EH (cell line): ENCODE measurements at regions not wholly inside any gene's neighbourhood (a gene's known extent, or its start where the extent isn't known, plus 50 kb on each side); places are given as distances from the start of the nearest gene placed in this dataset.

ENCODE experiments used
- DNase-seq: peaks from one replicate; pipeline ENCODE4 v3.0.0-alpha.2; 2015; ENCODE audit warnings: low read depth

DNA sequence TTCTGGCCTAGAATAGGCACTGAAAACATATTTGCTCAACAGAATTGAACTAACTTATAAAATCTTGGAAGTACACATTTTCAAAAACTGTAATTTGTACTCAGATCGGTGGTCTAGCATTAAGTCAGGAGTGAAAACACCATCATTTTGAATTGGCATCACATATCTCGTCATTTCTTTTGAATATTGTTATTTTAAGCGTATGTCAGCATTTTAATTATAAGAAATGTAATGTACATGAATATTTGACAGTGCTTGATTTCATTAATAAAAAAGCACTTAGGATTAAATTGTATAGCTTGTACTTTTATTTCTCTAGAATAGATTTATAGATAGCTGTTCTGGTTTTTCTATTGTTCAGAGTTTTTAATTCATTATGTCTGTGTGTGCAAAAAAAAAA is 892.2 kb downstream of the BCL11B start:
- no peak for DNase-seq

DNA sequence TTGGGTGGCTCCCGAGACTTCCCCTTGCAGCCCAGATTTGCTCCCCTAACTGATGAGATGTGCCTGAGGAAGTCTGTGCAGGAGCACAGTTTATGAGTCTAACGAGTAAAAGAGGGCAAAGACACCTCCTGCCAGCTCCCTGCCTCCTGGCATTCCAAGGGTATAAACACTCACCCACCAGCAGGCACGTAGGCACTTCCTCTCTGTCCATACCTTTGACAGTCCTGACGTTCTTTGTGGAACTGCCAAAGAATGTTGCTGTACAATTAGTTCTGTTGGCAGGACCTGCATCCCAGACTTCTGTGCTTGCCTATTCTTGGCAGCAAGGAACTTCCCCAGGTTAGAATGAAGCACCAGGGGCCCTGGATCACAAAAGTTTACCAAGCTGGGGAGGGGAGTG is 889.3 kb downstream of the BCL11B start:
- DNase-seq: no peak

DNA sequence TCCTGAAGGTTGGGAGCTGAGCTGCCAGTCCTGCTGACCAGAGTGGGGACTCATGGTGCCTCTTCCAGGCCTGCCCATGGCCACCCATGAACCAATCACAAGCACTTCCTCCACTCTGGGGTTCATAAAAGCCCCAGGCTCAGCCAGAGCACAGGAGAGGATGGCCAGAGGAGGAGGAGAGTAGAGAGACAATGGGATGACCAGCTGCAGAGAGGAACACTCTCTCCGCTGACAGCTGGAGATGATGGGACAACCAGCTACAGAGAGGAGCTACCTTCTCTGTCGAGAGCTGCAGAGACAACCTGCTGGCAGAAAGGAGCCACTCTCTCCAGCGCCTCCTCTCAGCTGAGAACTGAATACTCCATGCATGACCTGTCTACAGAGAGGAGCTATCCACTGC is 886.1 kb downstream of the BCL11B start:
- no peak for DNase-seq

DNA sequence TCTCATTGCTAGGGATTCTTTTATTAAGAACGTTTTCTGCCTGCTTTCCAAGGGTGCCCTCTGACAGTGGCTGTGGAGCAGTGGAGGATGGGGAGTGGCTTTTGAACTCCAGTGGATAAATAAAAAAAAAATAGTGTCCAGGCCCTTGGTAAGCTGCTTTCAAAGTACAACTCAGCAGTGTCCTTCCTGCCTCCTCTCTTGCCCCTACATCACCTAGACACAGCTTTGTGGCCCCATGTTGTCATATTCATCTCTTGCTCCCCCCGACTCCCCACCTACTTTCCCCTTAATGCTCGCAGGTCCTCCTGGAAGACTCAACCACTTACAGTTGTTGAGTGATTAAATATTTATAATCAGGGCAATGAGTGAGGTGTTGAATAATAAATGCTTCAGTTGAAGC is 880.9 kb downstream of the BCL11B start:
- no peak for DNase-seq

DNA sequence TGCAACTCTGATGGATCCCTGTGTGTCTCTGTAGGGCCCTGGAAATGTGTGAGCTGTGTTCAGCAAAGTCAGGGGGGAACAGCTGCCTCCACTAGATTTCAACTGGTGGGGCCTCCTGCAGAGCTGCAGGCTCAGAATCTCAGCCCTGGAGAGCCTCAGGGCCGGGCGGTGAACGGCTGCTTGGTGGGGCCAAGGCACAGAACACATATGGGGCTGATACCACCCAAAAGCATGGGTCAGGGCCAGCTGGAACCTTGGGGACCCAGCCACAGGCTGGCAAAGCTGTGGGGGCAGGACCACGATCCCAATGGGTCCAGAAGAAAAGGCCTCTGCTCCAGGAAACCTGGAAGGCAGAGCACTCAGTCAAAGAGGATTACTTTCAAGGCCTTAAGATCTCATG is 878.5 kb downstream of the BCL11B start:
- DNase-seq: no peak

DNA sequence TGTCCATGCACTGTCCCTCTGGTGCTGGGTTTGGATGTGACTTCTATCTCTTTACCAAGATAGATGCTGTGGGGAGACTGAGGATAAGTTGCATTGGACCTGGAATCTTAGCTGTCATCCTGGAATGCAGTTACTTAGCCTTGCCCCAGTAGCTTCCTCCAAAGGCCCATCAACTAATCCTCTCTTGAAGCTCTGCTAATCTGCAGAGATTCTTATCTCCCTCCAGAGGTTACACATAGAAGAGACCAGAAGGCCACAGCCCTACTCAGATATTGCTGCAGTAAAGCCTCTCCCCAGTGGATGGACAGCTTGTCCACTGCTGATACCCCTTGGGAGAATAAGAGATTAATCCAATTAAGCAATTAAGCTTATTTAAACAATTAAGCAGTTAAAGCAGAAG is 867.2 kb downstream of the BCL11B start:
- no peak for DNase-seq

DNA sequence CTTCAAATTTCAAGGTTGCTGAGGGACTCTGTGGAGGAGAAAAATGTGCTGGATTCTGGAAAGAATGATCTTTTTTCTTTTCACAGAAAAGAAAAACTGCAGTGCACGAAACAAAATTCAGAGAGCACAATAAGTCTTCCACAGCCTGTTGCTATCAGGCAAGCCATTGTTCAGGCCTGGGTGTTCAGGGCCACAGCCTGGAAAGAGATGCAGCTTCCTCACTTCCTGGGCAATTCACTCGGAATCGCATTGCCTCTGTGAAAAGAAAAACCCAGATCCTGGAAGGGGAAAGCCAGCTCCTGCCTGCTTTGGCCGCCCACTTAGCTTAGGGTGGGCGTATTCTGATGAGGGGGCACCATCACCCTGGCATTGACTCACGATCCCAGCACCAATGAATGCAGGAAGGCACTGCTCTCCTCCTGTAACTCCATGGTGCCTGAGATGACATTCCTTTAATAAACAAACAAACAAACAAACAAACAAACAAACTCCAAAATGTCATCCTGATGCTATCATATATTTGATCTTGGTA is 863.9 kb downstream of the BCL11B start:
- DNase-seq: no peak

DNA sequence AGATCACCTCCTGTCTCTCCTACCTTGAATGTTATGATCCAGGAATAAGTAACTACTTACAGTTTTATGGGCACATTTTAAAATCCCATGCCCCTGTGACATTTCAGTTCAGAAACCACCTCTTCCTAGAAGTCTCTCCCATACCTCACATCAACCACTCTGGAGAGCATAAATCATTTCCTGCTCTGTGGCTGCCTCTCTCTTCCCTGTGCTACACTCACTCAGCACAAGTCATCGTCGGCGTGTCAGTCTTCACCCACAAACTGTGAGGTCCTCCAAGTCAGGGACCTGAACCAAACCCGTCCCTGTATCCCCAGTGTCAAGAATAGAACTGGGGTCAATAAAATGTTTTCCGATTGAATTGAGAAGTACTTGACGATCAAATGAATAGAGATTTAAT is 863.3 kb downstream of the BCL11B start:
- DNase-seq: no peak

DNA sequence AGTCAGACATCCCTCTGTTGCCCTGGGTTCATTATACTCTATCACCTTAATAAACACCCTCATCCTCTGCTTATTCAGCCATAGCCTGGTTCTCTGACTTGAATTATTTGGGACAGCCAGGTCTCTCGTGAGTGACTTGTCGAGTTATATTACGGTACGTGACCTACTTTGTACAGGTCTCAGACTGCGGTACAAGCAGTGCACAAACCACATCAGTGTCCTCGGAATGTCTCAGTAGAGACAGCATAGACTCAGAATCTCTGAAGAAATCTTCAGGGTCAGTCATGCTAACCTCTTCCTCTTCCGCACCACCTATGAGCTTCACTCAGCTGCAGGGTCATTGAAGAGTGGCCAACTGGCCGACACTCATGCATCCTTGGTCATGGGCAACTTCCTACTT is 860.8 kb downstream of the BCL11B start:
- no peak for DNase-seq

DNA sequence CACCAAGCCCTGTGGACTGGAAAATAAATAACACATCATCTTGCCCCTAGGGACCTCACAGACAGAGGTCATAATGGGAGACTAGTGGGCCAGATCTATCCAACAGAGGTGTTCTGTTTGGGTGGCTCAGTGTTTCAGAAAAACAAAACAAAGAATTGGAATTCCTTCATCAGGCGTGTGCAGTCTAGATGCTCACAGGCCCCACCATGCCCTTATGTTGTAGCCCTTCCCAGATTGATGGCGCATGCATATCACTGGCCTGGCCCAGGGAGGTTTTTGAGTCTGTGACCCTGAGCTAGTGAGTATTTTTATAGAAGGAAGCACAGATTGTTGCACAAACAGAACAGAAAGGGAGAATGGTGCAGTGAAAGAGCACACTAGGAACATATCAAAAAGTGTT is 859.6 kb downstream of the BCL11B start:
- DNase-seq: no peak

DNA sequence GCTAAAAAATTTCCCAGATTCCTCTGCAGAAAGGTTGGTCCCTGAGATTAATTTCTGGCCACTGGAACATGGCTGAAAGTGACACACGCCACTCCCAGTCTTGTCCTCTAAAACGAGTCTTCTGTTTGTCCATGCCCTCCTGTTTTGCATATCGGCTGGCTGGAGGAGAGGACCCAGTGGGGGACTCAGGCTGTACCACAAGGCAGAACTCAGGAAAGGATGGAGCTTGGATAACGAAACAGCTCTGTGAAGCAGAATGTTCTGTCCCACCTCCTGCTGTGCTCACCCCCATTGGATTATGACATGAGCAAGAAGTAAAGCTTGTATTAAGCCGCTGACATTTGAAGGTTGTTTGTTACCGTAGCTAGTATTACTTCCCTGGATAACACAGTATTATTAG is 856.2 kb downstream of the BCL11B start:
- no peak for DNase-seq

DNA sequence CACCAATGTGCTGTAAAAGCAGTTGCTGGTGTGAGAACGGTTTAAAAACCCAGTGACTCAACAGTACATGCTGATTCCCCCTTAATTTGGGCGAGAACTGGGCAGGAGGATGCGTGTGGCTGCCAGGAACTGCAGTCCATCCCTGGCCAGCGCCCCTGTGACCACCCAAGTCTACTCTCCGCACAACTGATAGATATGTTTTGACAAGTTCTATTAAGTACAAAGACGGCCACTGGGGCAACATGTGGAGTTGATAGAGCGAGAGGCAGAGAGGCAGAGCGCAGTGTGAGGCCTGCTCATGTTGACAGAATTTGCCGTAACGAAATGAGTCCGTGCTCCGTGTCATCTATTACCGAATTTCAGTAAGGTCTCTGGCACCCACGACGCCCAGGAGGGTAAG is 855.0 kb downstream of the BCL11B start:
- DNase-seq: no peak

DNA sequence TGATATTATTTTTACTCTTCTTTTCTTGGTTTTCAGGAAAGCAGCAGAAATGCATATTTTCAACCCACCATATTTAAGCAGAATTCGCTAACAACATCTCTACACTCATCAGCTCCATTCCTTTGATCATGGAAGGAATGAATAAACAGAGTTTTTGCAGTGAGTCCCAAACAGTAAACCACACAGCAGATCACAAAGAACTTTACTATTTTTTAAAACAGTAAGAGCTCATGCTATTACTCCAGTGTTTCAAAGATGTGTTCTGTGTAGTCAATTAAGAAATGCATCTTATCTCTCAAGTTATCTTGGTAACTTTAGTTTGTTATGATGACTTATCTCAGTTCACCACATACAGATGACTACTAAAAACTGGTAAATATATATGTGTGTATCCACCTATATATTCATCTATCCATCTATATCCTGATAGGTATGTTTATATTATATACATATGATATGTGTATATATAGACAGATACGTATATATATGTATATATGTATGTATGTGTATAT is 843.5 kb downstream of the BCL11B start:
- no peak for DNase-seq

DNA sequence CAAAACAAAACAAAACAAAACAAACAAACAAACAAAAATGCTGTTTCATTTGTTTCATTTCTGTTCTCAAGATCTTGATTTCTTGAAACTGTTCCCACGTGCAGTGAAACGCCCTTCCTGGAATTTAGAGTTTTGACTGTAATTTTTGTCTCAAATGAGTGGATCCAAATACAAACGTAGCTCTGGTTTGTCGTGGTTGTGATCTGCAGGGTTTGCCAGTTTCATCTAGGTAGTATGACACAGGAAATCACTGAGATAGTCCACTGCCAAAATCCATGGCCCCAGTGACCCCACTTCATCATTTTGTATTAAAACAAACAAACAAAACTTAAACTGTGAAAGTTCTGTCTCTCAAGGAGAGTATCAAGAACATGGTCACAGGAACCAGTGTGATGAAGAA is 838.6 kb downstream of the BCL11B start:
- no peak for DNase-seq

DNA sequence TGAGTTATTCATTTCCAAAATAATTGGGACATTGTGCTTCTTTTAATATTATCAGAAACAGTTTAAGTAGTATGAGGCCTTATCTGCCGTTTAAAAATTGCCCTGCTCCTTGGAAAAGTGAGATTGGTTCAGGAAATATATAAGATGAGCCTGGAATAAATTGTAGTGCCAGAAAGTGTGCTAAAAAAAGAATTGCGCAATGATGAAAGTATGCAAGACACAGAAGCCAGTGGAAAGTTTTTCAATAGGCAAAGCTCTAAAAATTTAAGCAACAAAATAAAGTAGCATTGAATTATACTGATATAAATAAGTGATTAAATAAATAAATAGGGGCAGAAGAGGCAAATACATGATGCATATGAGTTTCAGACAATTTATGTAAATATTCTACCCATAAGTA is 834.9 kb downstream of the BCL11B start:
- no peak for DNase-seq

DNA sequence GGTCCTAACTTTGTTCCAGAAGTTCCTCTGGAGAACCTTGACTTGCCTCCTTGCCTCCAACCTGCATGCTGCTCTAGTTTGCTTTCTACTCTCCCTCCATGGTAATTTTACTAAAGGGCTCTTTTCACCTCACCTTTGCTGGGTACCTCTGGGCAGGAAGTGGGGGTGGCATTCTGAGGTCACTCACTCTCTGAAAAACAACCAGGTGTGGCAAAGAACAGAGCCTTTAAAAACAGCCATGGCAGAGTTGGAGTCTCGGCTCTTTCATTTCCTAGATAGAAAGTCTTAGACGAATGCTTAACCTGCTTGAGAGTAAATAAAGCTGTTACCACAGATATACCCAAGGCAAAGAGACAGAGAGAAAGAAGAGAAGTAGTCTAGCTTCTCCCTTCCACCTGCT is 827.9 kb downstream of the BCL11B start:
- DNase-seq: no peak

DNA sequence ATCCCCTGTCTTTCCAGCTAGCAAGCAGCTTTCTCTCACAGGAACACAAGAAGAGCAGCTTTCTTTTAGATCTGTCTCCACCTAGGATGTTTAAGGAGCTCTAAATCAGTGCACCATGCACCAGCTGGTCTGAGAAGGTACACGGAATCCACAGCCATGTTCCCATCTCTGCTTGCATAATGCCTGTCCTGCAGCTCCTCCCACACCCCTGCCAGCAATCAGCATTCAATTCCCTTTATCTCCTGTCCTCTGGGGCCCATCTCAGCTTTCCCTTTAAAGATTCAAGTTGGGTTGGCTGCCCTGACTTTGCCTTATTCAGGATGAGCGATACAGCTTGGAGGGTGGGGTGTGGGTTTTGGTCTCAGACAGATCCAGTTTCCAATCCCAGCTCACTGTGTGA is 826.3 kb downstream of the BCL11B start:
- DNase-seq: no peak

DNA sequence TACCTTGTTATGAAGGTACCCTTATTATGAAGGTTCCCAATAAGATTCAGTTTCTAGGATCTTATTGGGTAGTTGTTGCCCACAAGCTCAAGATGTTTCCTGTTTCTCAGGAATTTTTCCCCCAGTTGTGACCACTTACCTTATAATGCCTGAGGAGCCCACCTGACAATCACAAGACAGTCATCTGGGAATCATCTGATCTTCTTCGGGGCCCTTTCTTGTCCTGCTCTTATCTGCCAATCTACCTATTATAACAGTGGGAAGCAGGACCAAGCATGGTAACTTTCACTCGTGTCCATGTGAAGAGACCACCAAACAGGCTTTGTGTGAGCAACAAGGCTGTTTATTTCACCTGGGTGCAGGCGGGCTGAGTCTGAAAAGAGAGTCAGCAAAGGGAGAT is 825.5 kb downstream of the BCL11B start:
- no peak for DNase-seq

DNA sequence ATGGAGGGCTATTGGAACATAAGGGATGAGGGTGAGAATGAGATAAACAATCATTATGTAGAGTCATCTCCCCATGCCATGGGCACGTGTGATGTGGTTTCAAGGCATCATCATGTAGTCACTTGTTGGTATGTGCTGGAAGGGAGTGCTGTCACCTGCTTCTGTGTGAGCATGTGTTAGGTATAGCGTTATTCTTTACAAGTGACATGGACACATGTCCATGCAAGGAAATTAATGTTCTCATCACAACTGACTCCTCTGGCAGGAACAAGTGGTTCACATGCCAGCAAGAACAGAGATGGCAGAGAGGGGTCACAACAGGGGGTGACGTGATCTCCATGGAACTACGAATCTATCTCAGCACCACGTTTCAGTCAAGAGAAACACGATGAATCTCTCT is 815.8 kb downstream of the BCL11B start:
- no peak for DNase-seq

DNA sequence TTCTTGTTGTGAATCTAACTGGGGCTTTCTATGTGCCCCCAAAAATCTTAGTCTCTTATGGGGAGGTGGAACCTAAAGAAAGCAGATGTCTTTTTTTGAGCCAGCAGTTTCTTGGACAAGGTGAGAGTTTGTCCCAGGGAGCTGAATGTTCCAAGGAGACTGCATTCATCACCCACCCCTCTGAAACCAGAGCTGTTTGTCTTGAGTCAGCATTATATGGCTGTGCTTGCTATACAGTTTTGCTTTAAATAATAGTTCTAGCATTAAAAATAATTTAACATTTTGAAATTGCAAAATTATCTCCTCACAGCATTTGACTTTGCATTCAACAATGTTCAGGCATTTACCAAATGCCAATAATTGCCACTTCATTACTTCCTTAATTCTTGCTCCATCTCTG is 813.3 kb downstream of the BCL11B start:
- no peak for DNase-seq

DNA sequence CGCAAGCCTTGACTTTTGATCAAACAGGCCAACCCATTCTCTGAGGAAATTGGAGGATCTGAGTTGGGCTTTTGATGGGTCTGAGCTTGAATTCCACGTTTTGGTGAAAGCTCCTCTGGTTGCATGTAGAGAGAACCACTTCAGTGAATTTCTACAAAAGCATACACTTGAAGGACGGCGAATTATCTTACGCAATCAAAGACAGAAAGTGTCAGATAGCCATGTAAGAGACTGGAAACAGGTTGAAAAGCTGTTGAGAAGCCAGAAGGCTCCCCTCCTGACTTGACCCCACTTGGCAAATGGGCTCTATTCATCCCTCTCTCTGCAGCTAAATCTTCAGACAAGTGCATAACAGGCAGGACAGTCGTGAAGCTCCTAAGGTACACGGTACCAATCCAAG is 809.1 kb downstream of the BCL11B start:
- DNase-seq: no peak

DNA sequence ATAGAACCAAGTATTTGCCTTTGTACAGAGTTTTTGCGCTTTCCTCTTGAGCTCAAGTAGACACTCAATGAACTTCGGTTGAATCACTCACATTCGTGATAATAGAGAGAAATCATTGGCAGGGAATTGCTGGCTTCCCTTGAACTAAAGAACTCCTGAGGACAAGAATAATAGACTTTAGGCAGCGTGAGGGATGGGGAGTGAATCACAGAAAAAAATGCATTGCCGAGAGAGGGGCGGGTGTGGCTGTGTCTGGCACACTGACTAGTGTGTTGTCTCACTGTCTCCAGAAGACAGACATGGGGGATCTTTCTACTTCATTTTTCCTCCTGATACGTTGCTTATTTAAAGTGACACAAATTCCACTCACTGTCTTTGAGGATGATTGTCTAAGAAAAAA is 805.2 kb downstream of the BCL11B start:
- DNase-seq: no peak

DNA sequence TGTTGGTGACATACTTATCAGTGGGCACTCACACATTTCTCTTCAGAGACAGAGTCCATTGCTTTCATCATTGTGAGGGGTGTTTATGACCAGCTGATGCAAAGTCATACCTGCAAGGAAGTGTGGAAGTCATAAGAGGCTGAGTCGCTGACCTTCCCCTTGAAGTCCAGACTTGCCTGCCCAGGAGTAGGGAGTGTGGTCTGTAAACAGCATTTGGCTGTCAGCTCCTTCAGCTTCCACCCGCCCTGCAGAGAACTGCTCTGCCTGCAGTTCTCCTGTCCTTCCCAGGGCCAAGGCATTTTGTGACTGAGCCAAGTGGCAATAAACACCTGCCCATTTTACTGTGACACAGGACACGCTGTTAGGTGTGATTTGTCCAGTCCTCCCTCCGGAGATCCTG is 801.3 kb downstream of the BCL11B start:
- DNase-seq: no peak

DNA sequence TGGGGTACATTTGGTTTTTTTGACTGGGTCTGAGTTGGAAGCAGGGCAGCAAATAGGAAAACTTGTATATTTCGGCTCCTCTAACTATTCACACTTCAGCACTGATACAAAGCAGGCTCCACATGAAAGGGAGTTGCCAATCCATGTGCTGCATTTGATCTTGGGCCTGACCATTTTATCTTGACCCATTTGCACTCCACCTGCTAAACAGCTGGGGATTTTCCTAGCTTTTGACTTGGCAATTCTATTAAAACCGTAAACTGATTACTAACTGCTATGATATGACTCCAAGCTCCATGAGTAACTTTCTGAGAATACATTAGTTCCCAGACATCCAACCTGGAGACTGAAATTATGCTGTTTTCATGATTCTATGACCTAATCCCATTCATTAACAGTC is 797.1 kb downstream of the BCL11B start:
- no peak for DNase-seq

DNA sequence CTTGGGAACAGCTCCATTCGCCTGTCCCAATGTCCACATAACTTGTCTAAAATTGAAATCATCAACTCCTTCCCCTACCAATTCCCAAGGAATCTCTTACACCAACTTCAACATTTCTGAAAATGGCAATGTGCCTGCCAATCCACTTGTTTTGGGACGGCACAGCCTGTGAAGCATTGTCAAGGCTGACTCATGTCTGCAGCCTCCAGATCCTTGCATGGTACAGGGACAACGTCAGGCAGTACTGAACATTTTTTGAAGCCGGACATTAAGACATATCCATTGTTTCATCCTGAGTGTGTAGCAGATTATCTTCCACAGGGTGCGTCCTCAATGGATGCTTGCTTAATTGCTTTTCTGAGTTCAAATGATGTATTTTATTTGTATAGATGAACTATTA is 794.1 kb downstream of the BCL11B start:
- DNase-seq: no peak
